ENCODE measurements at regions not wholly inside any gene's neighbourhood (a gene's known extent, or its start where the extent isn't known, plus 50 kb on each side); places are given as distances from the start of the nearest gene placed in this dataset.

DNA sequence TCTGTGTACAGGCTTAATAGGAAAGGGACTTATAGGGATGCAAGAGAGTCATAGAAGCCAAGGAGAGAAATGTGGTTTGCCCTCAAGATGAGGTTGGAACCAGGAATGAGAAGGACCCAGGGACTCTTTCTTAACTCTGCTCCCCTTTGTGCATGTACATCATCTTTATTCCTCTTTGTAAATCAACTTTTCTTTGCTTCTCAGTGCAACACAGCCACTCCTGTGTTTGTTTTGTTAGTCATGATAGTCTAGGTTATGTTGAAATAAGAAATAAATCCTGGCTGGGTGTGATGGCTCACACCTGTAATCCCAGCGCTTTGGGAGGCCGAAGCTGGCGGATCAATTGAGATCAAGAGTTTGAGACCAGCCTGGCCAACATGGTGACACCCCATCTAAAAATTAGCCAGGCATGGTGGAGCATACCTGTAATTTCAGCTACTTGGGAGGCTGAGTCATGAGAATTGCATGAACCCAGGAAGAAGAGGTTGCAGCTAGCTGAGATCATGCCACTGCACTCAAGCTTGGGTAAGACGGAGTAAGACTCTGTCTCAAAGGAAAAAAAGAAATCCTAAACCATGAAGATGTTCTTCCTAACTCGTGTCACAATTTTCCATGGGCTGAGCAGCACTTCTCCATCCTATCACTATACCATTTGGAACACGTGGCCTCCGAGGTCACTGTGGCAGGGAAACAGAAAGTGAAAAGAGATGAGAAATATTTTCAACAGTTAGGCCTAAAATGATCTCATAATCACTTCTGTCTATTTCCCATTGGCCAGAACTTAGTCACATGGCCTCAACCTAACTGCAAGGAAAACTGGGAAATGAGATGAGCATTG, 73.0 kb upstream of the TMEM17 start:
- no peak overlapping the region for H3K27ac Mint-ChIP-seq (ENCODE audit: unreplicated experiment)
- no peak for DNase-seq (ENCODE audit: low spot score)

DNA sequence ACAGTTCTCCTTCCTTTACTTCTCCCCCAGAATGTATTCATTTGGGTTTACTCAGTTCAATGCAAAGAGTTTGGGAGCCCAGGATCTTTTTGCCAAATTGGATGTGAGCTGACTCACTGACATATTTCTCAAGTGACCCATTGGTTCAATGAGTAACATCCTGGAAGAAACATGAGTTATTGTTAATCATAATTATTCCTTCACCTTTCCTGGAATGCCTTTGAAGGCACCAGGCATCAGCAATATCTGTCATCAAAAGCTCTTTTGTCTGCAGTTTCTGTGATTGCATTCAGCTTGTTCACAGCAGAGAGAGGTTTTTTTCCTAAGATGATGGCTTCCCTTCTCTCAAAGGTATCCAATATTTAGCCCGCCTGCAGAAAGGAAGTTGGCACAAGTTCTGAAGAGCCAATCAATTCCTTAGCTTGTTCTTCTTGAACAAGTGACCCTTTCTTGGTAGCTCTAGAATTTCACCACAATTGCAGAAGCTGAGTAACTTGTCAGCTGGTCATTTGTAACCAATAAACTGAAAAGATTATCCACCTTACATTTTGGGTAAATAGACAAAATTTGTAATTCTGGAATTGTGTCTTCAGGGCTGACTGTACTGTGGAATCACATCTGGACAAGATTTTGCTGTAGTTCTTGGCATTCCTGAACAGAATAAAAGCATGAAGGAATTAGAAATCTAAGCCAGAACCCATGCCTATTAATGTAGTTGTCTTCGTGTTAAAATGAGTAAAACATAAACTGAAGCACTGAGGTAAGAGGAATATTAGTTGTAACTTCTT, 72.2 kb upstream of the TMEM17 start:
- Mint-ChIP-seq H3K27me3 (ENCODE audit: unreplicated experiment) (peaks cover 4% of the 10 kb centered on the region), H3K36me3 (ENCODE audit: low read depth, unreplicated experiment) (no peaks in the 10 kb centered on the region), H3K27ac (ENCODE audit: unreplicated experiment) (no peak overlapping the region), H3K9me3 (ENCODE audit: unreplicated experiment) (no peaks in the 10 kb centered on the region), H3K4me1 (ENCODE audit: unreplicated experiment) (no peaks in the 10 kb centered on the region), H3K4me3 (ENCODE audit: unreplicated experiment) (no peak overlapping the region)
- DNase-seq (ENCODE audit: low spot score): no peak
- TF ChIP-seq, protein P1, sequence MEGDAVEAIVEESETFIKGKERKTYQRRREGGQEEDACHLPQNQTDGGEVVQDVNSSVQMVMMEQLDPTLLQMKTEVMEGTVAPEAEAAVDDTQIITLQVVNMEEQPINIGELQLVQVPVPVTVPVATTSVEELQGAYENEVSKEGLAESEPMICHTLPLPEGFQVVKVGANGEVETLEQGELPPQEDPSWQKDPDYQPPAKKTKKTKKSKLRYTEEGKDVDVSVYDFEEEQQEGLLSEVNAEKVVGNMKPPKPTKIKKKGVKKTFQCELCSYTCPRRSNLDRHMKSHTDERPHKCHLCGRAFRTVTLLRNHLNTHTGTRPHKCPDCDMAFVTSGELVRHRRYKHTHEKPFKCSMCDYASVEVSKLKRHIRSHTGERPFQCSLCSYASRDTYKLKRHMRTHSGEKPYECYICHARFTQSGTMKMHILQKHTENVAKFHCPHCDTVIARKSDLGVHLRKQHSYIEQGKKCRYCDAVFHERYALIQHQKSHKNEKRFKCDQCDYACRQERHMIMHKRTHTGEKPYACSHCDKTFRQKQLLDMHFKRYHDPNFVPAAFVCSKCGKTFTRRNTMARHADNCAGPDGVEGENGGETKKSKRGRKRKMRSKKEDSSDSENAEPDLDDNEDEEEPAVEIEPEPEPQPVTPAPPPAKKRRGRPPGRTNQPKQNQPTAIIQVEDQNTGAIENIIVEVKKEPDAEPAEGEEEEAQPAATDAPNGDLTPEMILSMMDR (IDR thresholded peaks at IDR 0.05; ENCODE audit: unreplicated experiment): no peak

More for the DNA sequence above, 73.0 kb upstream of the TMEM17 start:
- Mint-ChIP-seq H3K36me3 (ENCODE audit: low read depth, unreplicated experiment) (no peaks in the 10 kb centered on the region), H3K27me3 (ENCODE audit: unreplicated experiment) (peaks cover 4% of the 10 kb centered on the region), H3K4me1 (ENCODE audit: unreplicated experiment) (no peaks in the 10 kb centered on the region), H3K9me3 (ENCODE audit: unreplicated experiment) (no peaks in the 10 kb centered on the region), H3K4me3 (ENCODE audit: unreplicated experiment) (no peak overlapping the region)
- TF ChIP-seq, protein P1 (IDR thresholded peaks at IDR 0.05; ENCODE audit: unreplicated experiment): no peak

DNA sequence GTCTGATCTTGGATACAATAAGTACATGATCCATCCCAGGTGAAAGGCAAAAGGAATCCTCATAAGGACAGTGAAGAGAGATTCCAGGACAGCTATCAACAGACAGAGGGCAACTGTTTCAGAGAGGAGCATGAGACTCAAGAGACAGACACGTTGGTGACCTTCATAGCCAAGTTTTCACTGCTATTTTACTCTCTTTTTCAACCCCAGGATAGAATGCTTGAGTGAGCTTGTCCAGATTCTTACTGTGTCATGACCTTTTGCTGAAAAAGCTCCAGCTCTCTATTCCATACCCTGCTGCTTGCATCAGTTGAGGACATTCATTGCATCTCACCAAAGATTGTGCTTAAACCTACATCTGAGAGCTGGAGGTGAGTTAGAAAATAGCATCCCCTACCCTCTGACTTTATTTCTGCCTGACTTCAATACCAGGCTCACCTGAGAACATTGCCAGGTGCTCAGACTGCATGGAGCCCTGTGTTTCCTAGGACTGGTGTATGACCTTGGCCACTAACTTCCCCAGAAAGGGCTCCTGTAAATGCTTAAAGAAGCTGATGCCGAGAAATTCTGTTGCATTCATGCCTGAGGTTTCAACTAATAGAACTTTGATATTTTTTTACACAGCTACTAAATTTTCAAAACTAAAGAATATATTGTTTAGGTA, 70.4 kb upstream of the TMEM17 start:
- no peaks in the 10 kb centered on the region for H3K4me1 Mint-ChIP-seq (ENCODE audit: unreplicated experiment)
- DNase-seq (ENCODE audit: low spot score): no peak
- H3K4me3 Mint-ChIP-seq (ENCODE audit: unreplicated experiment): no peak overlapping the region
- no peak overlapping the region for H3K27ac Mint-ChIP-seq (ENCODE audit: unreplicated experiment)
- H3K36me3 Mint-ChIP-seq (ENCODE audit: low read depth, unreplicated experiment): no peaks in the 10 kb centered on the region
- H3K9me3 Mint-ChIP-seq (ENCODE audit: unreplicated experiment): no peaks in the 10 kb centered on the region
- TF ChIP-seq, protein P1 (IDR thresholded peaks at IDR 0.05; ENCODE audit: unreplicated experiment): no peak
- peaks cover 3% of the 10 kb centered on the region for H3K27me3 Mint-ChIP-seq (ENCODE audit: unreplicated experiment)

DNA sequence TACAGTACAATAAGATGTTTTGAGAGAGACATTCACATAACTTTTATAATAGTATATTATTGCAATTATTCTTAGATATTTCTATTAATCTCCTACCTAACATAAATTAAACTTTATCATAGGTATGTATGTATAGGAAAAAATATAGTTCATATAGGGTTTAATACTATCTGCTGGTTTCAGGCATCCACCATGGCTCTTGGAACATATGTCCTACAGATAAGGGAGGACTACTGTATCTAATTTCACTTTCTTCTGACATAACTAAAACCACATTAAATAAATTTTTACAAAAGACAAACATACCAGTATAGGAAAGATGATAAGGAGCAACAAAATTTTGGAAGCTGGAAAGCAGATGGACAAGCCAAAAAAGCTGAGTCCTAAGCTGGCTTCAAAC, 67.9 kb upstream of the TMEM17 start:
- Mint-ChIP-seq H3K27ac (ENCODE audit: unreplicated experiment) (no peak overlapping the region), H3K4me3 (ENCODE audit: unreplicated experiment) (no peak overlapping the region), H3K9me3 (ENCODE audit: unreplicated experiment) (no peaks in the 10 kb centered on the region), H3K36me3 (ENCODE audit: low read depth, unreplicated experiment) (no peaks in the 10 kb centered on the region), H3K4me1 (ENCODE audit: unreplicated experiment) (peaks cover 3% of the 10 kb centered on the region), H3K27me3 (ENCODE audit: unreplicated experiment) (peaks cover 1% of the 10 kb centered on the region)
- no peak for DNase-seq (ENCODE audit: low spot score)
- TF ChIP-seq, protein P1 (IDR thresholded peaks at IDR 0.05; ENCODE audit: unreplicated experiment): no peak
